Urinary bladder (tissue), 3 donors: ENCODE measurements at regions not wholly inside any gene's neighbourhood (a gene's known extent, or its start where the extent isn't known, plus 50 kb on each side); places are given as distances from the start of the nearest gene placed in this dataset.
"Not testable (repeated sequence)": the region's sequence is repeated elsewhere in the genome, so short reads cannot be mapped to it uniquely, and the experiment has no call there.

Source experiments
- DNase-seq: peaks from one replicate; pipeline ENCODE4 v3.0.0-alpha.2; 2015; ENCODE audit errors: extremely low spot score
- H3K27ac ChIP-seq: one replicate; pipeline ENCODE4 v1.5.1; 2013; ENCODE audit warnings: low read depth, mild to moderate bottlenecking, moderate library complexity
- H3K36me3 ChIP-seq: one replicate; pipeline ENCODE4 v1.6.1; 2013; ENCODE audit warnings: mild to moderate bottlenecking, moderate library complexity; ENCODE audit not compliant: insufficient read depth
- H3K4me1 ChIP-seq: one replicate; pipeline ENCODE4 v1.6.1; 2013; ENCODE audit warnings: mild to moderate bottlenecking, moderate library complexity; ENCODE audit not compliant: insufficient read depth
- H3K4me3 ChIP-seq: one replicate; pipeline ENCODE4 v1.5.1; 2013; ENCODE audit warnings: low read depth, low read length
- WGBS: extraction: QIAGEN DNeasy Blood & Tissue Kit; methylation state at CpG from one replicate; pipeline ENCODE4 v1.1.7; 2013; 5-methylcytosine and 5-hydroxymethylcytosine counted together
- donor health status: healthy with polysubstance abuse.
- donor health status: healthy.

- 82% methylated on average over 13 of the region's 13 CpGs for WGBS
- Histone ChIP-seq H3K4me3 (no peak overlapping the region), H3K4me1 (no peaks in the 10 kb centered on the region), H3K36me3 (no peaks in the 10 kb centered on the region), H3K27ac (no peak overlapping the region)
- DNase-seq, result no peak
Observed at GRCh38 chr3:127041264-127041820, 58.4 kb downstream of the PLXNA1 start.

GRCh38 chr3:127041933-127042332, 59.0 kb downstream of the PLXNA1 start:
- Histone ChIP-seq H3K36me3 (no peaks in the 10 kb centered on the region), H3K4me3 (no peak overlapping the region), H3K4me1 (no peaks in the 10 kb centered on the region), H3K27ac (no peak overlapping the region)
- DNase-seq, result no peak
- 81% methylated on average over 8 of the region's 8 CpGs for WGBS

DNA sequence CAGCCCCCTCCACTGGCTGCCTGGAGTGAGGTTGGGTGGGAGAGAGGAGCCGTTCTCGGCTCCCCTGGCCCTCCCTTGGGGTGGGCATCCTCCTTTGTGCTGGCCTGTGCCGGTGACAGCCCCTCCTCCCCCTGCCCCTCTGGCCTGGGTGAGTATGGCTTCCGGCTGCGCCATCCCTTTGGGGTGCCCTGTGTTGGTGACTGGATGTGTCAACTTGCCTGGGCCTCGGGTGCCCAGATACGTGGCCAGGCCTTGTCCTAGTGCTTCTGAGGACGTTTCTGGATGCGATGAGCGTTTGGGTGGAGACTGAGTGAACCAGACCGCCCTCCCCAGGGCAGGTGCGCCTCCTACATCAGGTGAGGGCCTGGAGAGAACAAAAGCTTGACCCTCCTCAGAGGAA, 59.7 kb downstream of the PLXNA1 start:
- H3K27ac ChIP-seq, result no peak overlapping the region
- no peaks in the 10 kb centered on the region for H3K36me3 ChIP-seq
- no peak for DNase-seq
- no peaks in the 10 kb centered on the region for H3K4me1 ChIP-seq
- WGBS, result 85% methylated on average over 12 of the region's 12 CpGs
- H3K4me3 ChIP-seq, result no peak overlapping the region

- H3K27ac ChIP-seq, result no peak overlapping the region
- no peaks in the 10 kb centered on the region for H3K4me1 ChIP-seq
- 65% methylated on average over 17 of the region's 17 CpGs for WGBS
- DNase-seq, result peak; percentile 46
- H3K36me3 ChIP-seq, result no peaks in the 10 kb centered on the region
- no peak overlapping the region for H3K4me3 ChIP-seq
Observed at GRCh38 chr3:127043041-127043641, 60.2 kb downstream of the PLXNA1 start.

DNA sequence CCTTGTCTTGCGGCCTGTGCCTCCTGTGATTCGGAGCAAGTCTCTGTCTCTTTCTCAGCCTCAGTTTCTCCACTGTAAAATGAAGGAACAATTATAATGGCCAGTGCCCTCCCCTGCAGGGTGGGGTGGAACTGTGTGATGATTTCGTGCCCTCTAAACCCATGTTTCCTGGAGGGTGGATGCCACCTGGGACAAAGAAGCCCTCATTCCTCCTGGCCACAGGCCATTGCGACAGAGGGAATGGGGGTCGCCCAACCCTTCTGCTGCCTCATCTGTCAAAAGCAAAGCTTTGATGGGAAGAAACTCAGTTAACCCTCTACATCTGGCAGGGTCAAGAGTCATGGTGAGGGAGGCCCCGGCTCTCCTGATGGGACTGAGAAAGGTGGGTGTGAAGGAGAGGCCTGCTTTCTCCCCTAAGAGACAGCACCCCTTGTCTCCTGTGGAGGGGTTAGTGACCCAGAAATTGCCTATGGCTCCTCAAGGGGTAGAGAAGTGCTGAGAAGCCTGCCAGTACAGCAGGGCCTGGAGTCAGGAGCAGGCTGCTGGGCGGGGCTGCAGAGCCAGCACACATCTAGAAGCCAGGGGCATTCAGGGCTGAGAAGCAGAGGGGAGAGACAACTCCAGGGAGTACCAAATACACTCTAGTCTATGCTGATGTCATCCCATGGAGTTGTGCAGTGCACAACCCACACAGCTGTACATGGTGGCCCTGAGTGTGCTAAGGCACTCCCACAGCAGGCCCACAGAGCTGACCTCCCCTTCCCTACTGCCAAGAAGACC, 61.0 kb downstream of the PLXNA1 start:
- no peak overlapping the region for H3K4me3 ChIP-seq
- WGBS, result 73% methylated on average over 7 of the region's 7 CpGs
- H3K4me1 ChIP-seq, result no peaks in the 10 kb centered on the region
- H3K27ac ChIP-seq, result no peak overlapping the region
- no peak for DNase-seq
- no peaks in the 10 kb centered on the region for H3K36me3 ChIP-seq

- 34% methylated on average over 4 of the region's 4 CpGs for WGBS
- no peaks in the 10 kb centered on the region for H3K4me1 ChIP-seq
- DNase-seq, result no peak
- H3K36me3 ChIP-seq, result no peaks in the 10 kb centered on the region
- no peak overlapping the region for H3K4me3 ChIP-seq
- no peak overlapping the region for H3K27ac ChIP-seq
Observed at GRCh38 chr3:127044996-127045395, 62.1 kb downstream of the PLXNA1 start.

DNA sequence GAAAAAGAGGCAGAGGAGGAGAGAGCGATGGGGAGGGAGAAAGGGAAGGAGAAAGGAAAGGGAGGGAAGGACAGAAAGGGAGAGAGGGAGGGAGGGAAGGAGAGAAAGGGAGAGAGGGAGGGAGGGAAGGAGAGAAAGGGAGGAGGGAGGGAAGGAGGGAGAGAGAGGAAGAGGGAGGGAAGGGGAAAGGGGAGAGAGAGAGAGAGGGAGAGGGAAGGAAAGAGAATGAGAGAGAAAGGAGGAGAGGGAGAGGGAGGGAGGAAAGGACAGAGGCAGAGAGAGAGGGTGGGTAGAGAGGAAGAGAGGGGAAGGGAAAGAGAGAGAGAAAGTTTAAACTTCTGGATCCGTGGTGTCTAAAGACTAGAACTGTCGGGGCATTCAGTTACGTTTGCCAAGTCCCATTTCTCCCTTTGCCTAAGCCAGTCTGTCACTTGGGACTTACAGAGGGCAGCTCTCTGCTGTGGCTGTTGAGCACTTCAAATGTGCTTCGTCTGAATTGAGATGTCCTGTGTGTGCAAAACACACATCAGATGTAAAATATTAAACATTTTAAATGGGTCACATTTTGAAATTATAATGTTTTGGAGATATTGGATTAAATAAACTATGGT, 62.6 kb downstream of the PLXNA1 start:
- H3K4me3 ChIP-seq, result no peak overlapping the region
- no peak overlapping the region for H3K27ac ChIP-seq
- H3K4me1 ChIP-seq, result no peaks in the 10 kb centered on the region
- 43% methylated on average over 5 of the region's 5 CpGs for WGBS
- H3K36me3 ChIP-seq, result no peaks in the 10 kb centered on the region
- DNase-seq, result no peak

GRCh38 chr3:127046690-127047089, 63.8 kb downstream of the PLXNA1 start:
- not testable (repeated sequence) for DNase-seq, H3K4me3 ChIP-seq
- WGBS, result 94% methylated on average over 28 of the region's 28 CpGs

GRCh38 chr3:127049393-127049792, 66.5 kb downstream of the PLXNA1 start:
- WGBS, result 80% methylated on average over 5 of the region's 5 CpGs
- H3K4me1 ChIP-seq, result no peaks in the 10 kb centered on the region
- no peak for DNase-seq
- H3K4me3 ChIP-seq, result no peak overlapping the region
- no peaks in the 10 kb centered on the region for H3K36me3 ChIP-seq
- no peak overlapping the region for H3K27ac ChIP-seq

More at GRCh38 chr3:127046690-127047089, 63.8 kb downstream of the PLXNA1 start:
- not testable (repeated sequence) for H3K4me1 ChIP-seq, H3K27ac ChIP-seq, H3K36me3 ChIP-seq

GRCh38 chr3:127050733-127051132, 67.8 kb downstream of the PLXNA1 start:
- DNase-seq, result no peak
- WGBS, result 46% methylated on average over 7 of the region's 7 CpGs

DNA sequence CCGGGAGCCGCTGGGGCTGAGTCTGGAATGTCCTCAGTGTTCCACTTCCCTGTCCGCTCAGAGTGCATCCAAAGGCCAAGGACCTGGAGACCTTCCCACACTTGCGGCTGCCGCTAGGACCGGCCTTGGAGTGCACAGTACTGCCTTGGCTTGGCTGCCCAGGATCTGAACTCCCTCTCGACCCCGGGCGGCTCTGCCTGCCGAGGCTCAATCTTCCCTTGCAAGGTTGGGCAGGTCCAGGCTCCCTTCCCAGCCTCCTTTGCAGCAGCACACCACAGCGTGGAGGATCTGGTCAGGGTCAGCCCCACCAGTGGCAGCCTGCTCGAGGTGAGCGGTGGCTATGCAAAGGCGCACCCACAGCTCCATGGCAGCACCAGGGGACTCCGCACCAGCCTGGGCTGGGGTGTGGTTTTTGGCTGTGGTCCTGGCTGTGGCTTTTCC, 69.2 kb downstream of the PLXNA1 start:
- no peak overlapping the region for H3K27ac ChIP-seq
- H3K4me1 ChIP-seq, result no peaks in the 10 kb centered on the region
- 54% methylated on average over 15 of the region's 15 CpGs for WGBS
- no peak overlapping the region for H3K4me3 ChIP-seq
- DNase-seq, result no peak
- no peaks in the 10 kb centered on the region for H3K36me3 ChIP-seq

More at GRCh38 chr3:127050733-127051132, 67.8 kb downstream of the PLXNA1 start:
- H3K36me3 ChIP-seq, result no peaks in the 10 kb centered on the region
- no peak overlapping the region for H3K27ac ChIP-seq
- H3K4me1 ChIP-seq, result no peaks in the 10 kb centered on the region
- H3K4me3 ChIP-seq, result no peak overlapping the region

DNA sequence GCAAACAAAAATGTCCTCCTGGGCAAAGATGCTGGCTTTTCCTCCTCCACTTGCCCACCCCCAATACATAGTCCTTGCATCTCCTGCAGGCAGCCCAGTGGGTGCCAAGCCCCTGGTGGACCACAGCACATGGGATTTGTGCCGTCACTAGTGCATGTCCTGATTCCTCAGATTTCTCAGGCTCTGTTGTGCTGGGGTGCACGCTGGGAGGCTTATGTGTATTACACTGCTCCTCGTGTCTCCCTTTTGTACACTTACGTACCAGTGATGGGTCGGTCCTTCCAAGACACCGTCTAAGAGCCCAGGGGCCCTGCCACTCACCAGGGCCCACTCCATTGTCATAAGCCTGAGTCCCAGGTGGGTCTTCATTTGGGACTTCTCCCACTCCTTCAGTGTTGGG, 70.1 kb downstream of the PLXNA1 start:
- Histone ChIP-seq H3K4me3 (no peak overlapping the region), H3K27ac (no peak overlapping the region), H3K4me1 (no peaks in the 10 kb centered on the region), H3K36me3 (no peaks in the 10 kb centered on the region)
- no peak for DNase-seq
- WGBS, result 90% methylated on average over 6 of the region's 6 CpGs

DNA sequence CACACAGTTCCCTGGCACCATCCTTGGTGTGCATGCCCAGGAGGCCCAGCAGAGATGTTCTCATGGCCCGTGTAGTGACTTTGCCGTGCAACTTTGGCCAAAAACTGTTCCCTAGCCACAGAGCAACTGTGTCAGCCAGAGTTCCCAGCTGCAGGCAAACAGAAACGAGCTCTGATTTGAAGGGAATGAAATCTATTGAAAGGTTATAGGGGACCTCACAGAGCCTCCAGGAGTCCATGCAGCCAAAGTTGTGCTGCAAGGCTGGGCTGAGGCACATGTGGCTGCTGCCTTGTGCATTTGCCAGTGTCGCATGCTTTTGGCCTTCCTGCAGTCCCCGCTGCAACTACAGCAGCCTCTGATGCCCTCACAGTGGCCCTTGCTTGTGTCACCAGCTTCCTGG, 70.5 kb downstream of the PLXNA1 start:
- no peak overlapping the region for H3K27ac ChIP-seq
- no peaks in the 10 kb centered on the region for H3K36me3 ChIP-seq
- 87% methylated on average over 5 of the region's 5 CpGs for WGBS
- H3K4me3 ChIP-seq, result no peak overlapping the region
- H3K4me1 ChIP-seq, result no peaks in the 10 kb centered on the region
- DNase-seq, result no peak

GRCh38 chr3:127053979-127054378, 71.1 kb downstream of the PLXNA1 start:
- DNase-seq, result no peak
- Histone ChIP-seq H3K36me3 (no peaks in the 10 kb centered on the region), H3K4me1 (no peaks in the 10 kb centered on the region), H3K4me3 (no peak overlapping the region), H3K27ac (no peak overlapping the region)
- WGBS, result 80% methylated on average over 4 of the region's 4 CpGs
